SK-N-MC (cell line): ENCODE measurements at regions not wholly inside any gene's neighbourhood (a gene's known extent, or its start where the extent isn't known, plus 50 kb on each side); places are given as distances from the start of the nearest gene placed in this dataset.
"Not testable (repeated sequence)": the region's sequence is repeated elsewhere in the genome, so short reads cannot be mapped to it uniquely, and the experiment has no call there.

Experiments used
- EZH2 ChIP-seq: fragments of 200-600 bp; sonication (generic); IDR thresholded peaks from one replicate; pipeline ENCODE4 v1.6.1; 2017; ENCODE audit warnings: antibody characterized with exemption
- POLR2AphosphoS5 ChIP-seq: IDR thresholded peaks from 2 replicates; pipeline ENCODE4 v1.6.1; 2012; ENCODE audit warnings: mild to moderate bottlenecking, low read depth, low read length, borderline replicate concordance

GRCh38 chr5:93985940-93986570 lies 244.7 kb upstream of the POU5F2 start:
- TF ChIP-seq EZH2, POLR2AphosphoS5: not testable (repeated sequence)
